ENCODE measurements at regions not wholly inside any gene's neighbourhood (a gene's known extent, or its start where the extent isn't known, plus 50 kb on each side); places are given as distances from the start of the nearest gene placed in this dataset.

DNA sequence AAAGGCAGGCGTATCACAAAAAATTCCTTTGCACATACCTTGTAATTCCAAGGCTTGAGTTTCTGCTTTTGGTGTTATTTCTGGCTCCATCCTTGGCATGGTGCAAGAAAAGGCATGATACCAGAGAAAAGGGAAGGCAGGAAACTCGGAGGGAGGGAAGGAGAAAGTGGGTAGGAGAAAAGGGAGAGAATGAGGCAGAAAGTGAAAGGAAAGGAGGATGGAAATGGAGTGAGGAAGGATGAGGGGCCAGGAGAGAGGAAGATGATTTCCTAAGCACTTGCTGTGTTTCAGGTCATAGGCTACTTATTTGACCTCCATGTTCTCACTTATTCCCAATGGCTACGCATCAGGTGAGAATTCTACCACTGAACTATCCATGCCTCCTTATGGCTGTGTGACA lies 110.8 kb upstream of the JCAD start:
- Mint-ChIP-seq H3K4me3 (no peak overlapping the region), H3K27ac (peak overlapping the region in 1 of 3 experiments; percentile 34; a peak in 2 of 7 replicates), H3K4me1 (no peaks in the 10 kb centered on the region), H3K36me3 (ENCODE audit: insufficient read depth in 1 of 3, low read depth in 3 of 3) (peaks cover 0 to 8% (median 0%) of the 10 kb centered on the region in 3 experiments; a peak in 3 of 7 replicates), H3K9me3 (peaks cover 7 to 10% of the 10 kb centered on the region in 2 experiments), H3K27me3 (ENCODE audit: low read depth) (peaks cover 2% of the 10 kb centered on the region)
- H3K18ac ChIP-seq (ENCODE audit: insufficient read length, low read depth, low read length) = no peak overlapping the region
- H3K56ac ChIP-seq (ENCODE audit: insufficient read length, low read depth, low read length) = no peak overlapping the region
- no peak overlapping the region for H3K4ac ChIP-seq (ENCODE audit: low read depth, low read length)
- WGBS (ENCODE audit: extremely low coverage, insufficient read length, low lambda C conversion rate) = no CpG with 5 or more reads among the region's 3 CpGs
- no peaks in the 10 kb centered on the region for H3K27me3 ChIP-seq (ENCODE audit: insufficient read depth, low read length)
- no peaks in the 10 kb centered on the region for H3K79me1 ChIP-seq (ENCODE audit: insufficient read depth, low read depth, low read length, poor library complexity, severe bottlenecking)
- no peak overlapping the region for H3T11ph ChIP-seq (ENCODE audit: low read length)
- no peak overlapping the region for H4K5ac ChIP-seq (ENCODE audit: insufficient read length, low read depth, low read length)
- no peaks in the 10 kb centered on the region for H3K4me1 ChIP-seq (ENCODE audit: insufficient read depth, low read length)
- peaks cover 6% of the 10 kb centered on the region for H3K9me3 ChIP-seq (ENCODE audit: control insufficient read depth, low read depth, low read length)
- no peak overlapping the region for H2BK12ac ChIP-seq (ENCODE audit: insufficient read length, low read depth, low read length)
- no peak overlapping the region for H2AFZ ChIP-seq (ENCODE audit: low read length)
- no peak overlapping the region for H3K9ac ChIP-seq (ENCODE audit: extremely low read depth, insufficient read length, low read length)
- DNase-seq = no peak
- TF ChIP-seq, protein P1, sequence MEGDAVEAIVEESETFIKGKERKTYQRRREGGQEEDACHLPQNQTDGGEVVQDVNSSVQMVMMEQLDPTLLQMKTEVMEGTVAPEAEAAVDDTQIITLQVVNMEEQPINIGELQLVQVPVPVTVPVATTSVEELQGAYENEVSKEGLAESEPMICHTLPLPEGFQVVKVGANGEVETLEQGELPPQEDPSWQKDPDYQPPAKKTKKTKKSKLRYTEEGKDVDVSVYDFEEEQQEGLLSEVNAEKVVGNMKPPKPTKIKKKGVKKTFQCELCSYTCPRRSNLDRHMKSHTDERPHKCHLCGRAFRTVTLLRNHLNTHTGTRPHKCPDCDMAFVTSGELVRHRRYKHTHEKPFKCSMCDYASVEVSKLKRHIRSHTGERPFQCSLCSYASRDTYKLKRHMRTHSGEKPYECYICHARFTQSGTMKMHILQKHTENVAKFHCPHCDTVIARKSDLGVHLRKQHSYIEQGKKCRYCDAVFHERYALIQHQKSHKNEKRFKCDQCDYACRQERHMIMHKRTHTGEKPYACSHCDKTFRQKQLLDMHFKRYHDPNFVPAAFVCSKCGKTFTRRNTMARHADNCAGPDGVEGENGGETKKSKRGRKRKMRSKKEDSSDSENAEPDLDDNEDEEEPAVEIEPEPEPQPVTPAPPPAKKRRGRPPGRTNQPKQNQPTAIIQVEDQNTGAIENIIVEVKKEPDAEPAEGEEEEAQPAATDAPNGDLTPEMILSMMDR (conservative IDR thresholded peaks at IDR 0.05) = no peak
- no peak overlapping the region for H2BK20ac ChIP-seq (ENCODE audit: low read depth, low read length, poor library complexity, severe bottlenecking)
- H2BK15ac ChIP-seq (ENCODE audit: low read depth, low read length) = no peak overlapping the region
- H2AK5ac ChIP-seq (ENCODE audit: insufficient read length, low read length) = no peak overlapping the region
- no peak overlapping the region for H3K27ac ChIP-seq (ENCODE audit: insufficient read length, low read depth, low read length)
- no peak overlapping the region for H3K14ac ChIP-seq (ENCODE audit: insufficient read depth, low read length)
- H3K23me2 ChIP-seq (ENCODE audit: insufficient read length, low read depth, low read length, poor library complexity, severe bottlenecking) = no peaks in the 10 kb centered on the region
- no peaks in the 10 kb centered on the region for H4K20me1 ChIP-seq (ENCODE audit: control insufficient read depth, insufficient read depth, insufficient read length)
- H3K23ac ChIP-seq (ENCODE audit: insufficient read length, low read depth, low read length) = no peak overlapping the region
- no peaks in the 10 kb centered on the region for H3K79me2 ChIP-seq (ENCODE audit: insufficient read depth, low read length)
- no peak overlapping the region for H2BK5ac ChIP-seq (ENCODE audit: insufficient read length, low read length)
- no peak overlapping the region for H2BK120ac ChIP-seq (ENCODE audit: low read depth, low read length, poor library complexity, severe bottlenecking)
- H4K91ac ChIP-seq (ENCODE audit: insufficient read length, low read depth, low read length) = no peak overlapping the region
- no peak overlapping the region for H3K4me2 ChIP-seq (ENCODE audit: insufficient read depth, insufficient read length, low read length)
- no peak overlapping the region for H4K8ac ChIP-seq (replicated peaks; ENCODE audit: insufficient read length, low read depth, low read length)
